ENCODE measurements at regions not wholly inside any gene's neighbourhood (a gene's known extent, or its start where the extent isn't known, plus 50 kb on each side); places are given as distances from the start of the nearest gene placed in this dataset.

DNA sequence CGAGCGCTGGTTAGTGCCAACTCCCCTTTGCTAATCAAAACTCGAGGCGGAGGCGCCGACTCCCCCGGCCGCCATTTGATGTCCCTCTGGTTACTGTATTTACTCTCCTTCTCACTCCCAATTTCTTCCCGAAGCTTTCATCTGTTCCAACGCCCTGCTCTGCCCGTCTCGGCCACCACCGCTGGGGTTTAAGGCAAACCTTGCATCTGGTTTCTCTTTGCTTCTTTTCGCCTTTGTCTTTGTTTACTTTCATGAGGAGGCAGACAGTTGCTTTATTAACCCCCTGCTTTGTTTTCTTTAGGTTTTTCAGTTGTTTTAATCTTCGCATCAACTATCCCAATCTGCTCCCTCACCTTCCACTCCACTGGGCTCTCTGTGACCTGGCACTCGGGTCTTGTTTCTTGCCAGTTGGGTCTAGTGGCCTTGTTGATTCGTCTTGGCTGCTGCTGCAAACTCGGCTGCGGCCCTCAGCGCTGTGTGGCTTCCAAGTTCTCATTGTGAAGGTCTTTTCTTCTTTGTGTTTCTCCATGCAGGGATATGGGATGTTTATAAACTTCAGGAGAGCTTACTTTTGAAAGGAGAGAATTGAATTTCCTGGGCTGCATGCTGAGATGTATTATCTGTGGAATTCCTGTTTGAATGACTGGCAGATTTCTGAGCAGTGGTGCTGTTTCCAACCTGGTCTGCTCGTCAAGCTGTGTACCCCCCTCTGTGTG lies 155.1 kb downstream of the CDC5L start:
- H3K4me3 ChIP-seq (ENCODE audit: low read depth, low read length) = no peak overlapping the region
- TF ChIP-seq, protein P1, sequence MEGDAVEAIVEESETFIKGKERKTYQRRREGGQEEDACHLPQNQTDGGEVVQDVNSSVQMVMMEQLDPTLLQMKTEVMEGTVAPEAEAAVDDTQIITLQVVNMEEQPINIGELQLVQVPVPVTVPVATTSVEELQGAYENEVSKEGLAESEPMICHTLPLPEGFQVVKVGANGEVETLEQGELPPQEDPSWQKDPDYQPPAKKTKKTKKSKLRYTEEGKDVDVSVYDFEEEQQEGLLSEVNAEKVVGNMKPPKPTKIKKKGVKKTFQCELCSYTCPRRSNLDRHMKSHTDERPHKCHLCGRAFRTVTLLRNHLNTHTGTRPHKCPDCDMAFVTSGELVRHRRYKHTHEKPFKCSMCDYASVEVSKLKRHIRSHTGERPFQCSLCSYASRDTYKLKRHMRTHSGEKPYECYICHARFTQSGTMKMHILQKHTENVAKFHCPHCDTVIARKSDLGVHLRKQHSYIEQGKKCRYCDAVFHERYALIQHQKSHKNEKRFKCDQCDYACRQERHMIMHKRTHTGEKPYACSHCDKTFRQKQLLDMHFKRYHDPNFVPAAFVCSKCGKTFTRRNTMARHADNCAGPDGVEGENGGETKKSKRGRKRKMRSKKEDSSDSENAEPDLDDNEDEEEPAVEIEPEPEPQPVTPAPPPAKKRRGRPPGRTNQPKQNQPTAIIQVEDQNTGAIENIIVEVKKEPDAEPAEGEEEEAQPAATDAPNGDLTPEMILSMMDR (IDR thresholded peaks at IDR 0.05; ENCODE audit: low read depth, low read length) = no peak
- TF ChIP-seq MYC (IDR thresholded peaks at IDR 0.05; ENCODE audit: low read depth, low read length) (no peak), POLR2A (IDR thresholded peaks at IDR 0.05; ENCODE audit: extremely low read depth, insufficient read length) (no peak)
- TF ChIP-seq, protein P2, sequence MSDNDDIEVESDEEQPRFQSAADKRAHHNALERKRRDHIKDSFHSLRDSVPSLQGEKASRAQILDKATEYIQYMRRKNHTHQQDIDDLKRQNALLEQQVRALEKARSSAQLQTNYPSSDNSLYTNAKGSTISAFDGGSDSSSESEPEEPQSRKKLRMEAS (IDR thresholded peaks at IDR 0.05; ENCODE audit: low read depth, low read length) = no peak
- DNase-seq (ENCODE audit: low read depth) = no peak

DNA sequence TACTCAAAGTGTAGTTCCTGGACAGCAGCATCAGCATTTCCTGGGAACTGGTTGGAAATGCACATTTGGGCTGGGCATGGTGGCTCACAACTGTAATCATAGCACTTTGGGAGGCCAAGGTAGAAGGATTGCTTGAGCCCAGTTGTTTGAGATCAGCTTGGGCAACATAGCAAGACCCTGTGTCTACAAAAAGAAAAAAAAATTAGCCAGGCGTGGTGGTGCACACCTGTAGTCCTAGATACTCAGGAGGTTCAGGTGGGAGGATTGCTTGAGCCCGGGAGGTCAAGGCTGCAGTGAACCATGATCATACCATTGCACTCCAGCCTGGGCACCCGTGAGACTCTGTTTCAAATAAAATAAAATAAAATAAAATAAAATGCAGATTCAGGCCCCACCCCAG lies 156.2 kb downstream of the CDC5L start:
- TF ChIP-seq POLR2A (IDR thresholded peaks at IDR 0.05; ENCODE audit: extremely low read depth, insufficient read length) = no peak
- TF ChIP-seq, protein P2 (IDR thresholded peaks at IDR 0.05; ENCODE audit: low read depth, low read length) = no peak
- TF ChIP-seq, protein P1 (IDR thresholded peaks at IDR 0.05; ENCODE audit: low read depth, low read length) = no peak
- TF ChIP-seq MYC (IDR thresholded peaks at IDR 0.05; ENCODE audit: low read depth, low read length) = no peak
- DNase-seq (ENCODE audit: low read depth) = no peak
- H3K4me3 ChIP-seq (ENCODE audit: low read depth, low read length) = no peak overlapping the region

DNA sequence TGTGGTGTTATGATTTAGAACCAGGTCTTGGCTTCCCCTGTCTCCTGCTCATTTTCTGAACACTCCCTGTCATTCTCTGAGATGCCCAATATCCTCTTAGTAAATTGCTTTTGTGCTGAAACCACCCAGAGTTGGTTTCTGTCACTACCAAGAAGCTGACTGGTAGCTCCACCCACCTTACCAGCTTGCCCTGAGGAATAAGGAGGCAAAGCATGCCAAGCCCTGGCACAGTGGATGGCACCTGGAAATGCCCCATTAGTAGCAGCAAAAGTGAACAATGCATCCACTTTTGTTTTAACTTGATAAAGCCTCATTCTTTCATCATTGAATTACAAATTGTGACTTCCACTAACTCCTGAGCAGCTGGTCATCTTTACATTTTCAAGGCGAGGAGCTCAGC lies 157.7 kb downstream of the CDC5L start:
- H3K4me3 ChIP-seq (ENCODE audit: low read depth, low read length) = no peak overlapping the region
- TF ChIP-seq POLR2A (IDR thresholded peaks at IDR 0.05; ENCODE audit: extremely low read depth, insufficient read length) (no peak), MYC (IDR thresholded peaks at IDR 0.05; ENCODE audit: low read depth, low read length) (no peak)
- TF ChIP-seq, protein P1 (IDR thresholded peaks at IDR 0.05; ENCODE audit: low read depth, low read length) = no peak
- TF ChIP-seq, protein P2 (IDR thresholded peaks at IDR 0.05; ENCODE audit: low read depth, low read length) = no peak
- DNase-seq (ENCODE audit: low read depth) = no peak

DNA sequence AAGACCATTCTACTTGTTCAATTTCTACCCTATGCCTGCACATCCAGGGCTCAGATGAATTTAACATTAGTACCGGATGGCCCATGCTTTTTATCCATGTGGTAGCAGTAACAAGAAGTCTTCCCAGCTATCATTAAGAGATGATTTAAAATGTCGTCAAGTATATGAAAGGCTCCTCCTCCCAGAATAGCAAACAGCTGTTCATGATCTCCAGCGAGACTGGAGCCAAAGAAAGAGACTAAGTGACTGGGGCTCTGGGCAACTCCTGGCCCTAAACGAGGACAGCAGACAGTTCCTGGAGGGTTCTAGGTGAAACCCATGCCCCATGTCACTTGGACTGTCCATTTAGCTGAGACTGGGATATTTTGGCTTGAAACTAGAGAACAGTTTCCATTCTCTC lies 160.8 kb downstream of the CDC5L start:
- TF ChIP-seq, protein P2 (IDR thresholded peaks at IDR 0.05; ENCODE audit: low read depth, low read length) = no peak
- TF ChIP-seq, protein P1 (IDR thresholded peaks at IDR 0.05; ENCODE audit: low read depth, low read length) = no peak
- no peak for TF ChIP-seq POLR2A (IDR thresholded peaks at IDR 0.05; ENCODE audit: extremely low read depth, insufficient read length)
- no peak for TF ChIP-seq MYC (IDR thresholded peaks at IDR 0.05; ENCODE audit: low read depth, low read length)
- DNase-seq (ENCODE audit: low read depth) = no peak
- no peak overlapping the region for H3K4me3 ChIP-seq (ENCODE audit: low read depth, low read length)

DNA sequence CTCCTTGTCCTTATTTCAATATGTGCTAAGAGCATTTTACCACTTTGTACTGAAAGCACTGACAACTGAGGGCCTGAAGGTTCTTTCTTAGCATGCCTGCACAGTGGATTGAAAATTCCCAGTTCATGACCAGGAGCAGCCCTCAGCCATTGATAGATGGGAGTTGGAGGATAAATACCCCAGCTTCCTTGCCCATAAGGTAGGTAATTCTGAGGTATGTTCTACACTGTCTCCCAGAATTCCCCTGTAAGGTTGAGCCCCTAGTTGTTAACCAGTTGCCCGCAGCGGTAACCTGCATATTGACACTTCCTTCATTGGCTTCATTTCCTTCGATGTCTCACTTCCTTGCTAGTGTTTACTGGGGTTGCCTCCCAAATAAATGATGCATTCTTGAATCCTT lies 162.0 kb downstream of the CDC5L start:
- TF ChIP-seq, protein P2 (IDR thresholded peaks at IDR 0.05; ENCODE audit: low read depth, low read length) = no peak
- TF ChIP-seq, protein P1 (IDR thresholded peaks at IDR 0.05; ENCODE audit: low read depth, low read length) = no peak
- TF ChIP-seq MYC (IDR thresholded peaks at IDR 0.05; ENCODE audit: low read depth, low read length) = no peak
- TF ChIP-seq POLR2A (IDR thresholded peaks at IDR 0.05; ENCODE audit: extremely low read depth, insufficient read length) = no peak
- no peak for DNase-seq (ENCODE audit: low read depth)
- no peak overlapping the region for H3K4me3 ChIP-seq (ENCODE audit: low read depth, low read length)
